Stimulated activated CD8-positive, alpha-beta memory T cell treated with anti-CD3 and anti-CD28 coated beads, Interleukin-2, amount 100 ng/mL, for 48 hours (primary cell): ENCODE measurements at regions not wholly inside any gene's neighbourhood (a gene's known extent, or its start where the extent isn't known, plus 50 kb on each side); places are given as distances from the start of the nearest gene placed in this dataset.

Experiments used
- DNase-seq, 2 donors: peaks; one replicate each; pipeline ENCODE4 v3.0.0-alpha.2; 2020; ENCODE audit warnings: low read depth in 2 of 2

DNA sequence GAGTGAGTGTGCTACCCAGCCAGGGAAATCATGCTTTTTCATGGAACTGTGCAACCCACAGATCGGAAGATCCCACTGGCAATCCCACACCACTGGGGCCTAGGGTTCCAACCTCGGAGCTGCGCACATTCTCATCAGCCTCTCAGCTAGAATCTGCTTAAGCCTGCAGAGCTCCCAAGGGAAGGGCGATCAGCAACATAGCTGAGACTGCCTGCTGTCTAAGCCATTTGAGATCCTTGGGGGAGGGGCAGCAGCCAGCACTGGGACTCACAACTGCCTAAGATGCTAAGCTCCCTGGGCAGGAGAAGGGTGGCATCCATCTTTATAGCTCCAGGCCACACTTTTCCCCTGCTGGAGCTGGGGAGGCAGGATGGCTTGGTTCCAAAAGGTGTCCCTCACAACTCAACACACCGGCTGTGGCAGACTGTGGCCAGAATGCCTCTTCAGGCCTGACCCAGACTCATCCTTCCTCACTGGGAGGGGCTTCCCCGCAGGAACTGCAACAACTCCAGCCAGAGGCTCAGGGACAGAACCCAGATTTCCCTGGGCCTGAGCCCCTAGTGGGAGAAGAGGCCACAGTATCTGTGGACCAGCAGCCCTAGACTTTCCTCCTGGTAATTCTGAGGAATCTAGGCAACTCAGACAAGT lies 1133.3 kb upstream of the PIK3C3 start:
- no peak for DNase-seq

GRCh38 chr18:40812981-40813515 lies 1142.0 kb upstream of the PIK3C3 start:
- no peak for DNase-seq

GRCh38 chr18:40810372-40810771 lies 1144.7 kb upstream of the PIK3C3 start:
- no peak for DNase-seq

- no peak for DNase-seq
These were observed 1165.7 kb upstream of the PIK3C3 start for GRCh38 chr18:40789286-40789685.

- DNase-seq, result no peak
These were observed 1172.4 kb upstream of the PIK3C3 start for GRCh38 chr18:40782453-40783130.

DNA sequence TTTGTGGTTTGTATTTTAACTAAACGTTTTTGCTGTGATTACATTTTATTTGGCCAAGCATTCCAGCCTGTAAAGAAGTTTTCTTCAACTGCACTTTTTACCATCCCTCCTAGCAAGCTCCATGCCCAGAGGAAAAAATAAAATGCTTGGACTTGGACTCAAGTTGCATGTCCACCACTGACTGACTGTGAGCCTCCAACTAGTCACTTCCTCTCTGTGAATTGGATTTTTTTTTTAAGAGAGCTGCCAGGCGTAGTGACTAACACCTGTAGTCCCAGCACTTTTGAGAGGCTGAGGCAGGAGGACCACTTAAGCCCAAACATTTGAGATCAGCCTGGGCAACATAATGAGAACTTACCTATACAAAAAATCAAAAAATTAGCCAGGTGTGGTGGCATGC lies 1185.2 kb upstream of the PIK3C3 start:
- DNase-seq, result no peak

DNA sequence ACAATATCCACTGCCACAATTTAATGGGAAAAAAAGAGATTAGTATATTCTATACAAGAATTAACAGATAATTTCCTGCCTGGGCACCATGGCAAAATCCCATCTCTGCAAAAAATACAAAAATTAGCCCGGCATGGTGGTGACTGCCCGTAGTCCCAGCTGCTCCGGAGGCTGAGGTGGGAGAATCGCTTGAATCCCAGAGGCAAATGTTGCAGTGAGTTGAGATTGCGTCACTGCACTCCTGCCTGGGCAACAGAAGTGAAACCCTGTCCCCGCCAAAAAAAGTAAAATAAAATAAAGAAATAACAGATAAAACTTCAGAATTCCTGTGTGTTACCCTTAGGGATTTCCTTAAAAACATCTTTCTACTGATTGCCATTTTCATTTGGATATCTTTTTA lies 1194.8 kb upstream of the PIK3C3 start:
- DNase-seq, result no peak

DNA sequence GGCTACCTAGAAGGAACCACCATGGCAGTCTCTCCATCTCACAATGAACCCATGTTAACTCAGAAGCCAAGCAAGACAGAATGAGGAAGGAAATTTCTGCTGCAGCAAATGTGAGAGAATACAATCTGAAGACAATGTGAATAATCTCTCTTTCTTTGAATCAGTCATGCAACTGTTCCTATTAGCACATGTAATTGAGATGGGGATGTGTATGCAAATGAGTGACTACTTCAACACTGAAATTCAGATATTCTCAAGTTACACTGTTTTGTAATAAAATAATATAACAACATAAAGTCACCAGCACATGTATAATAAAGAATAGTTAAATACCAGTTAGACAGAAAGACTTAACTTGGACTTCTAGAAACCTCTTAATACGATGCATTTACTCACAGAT lies 1200.6 kb upstream of the PIK3C3 start:
- DNase-seq, result no peak

GRCh38 chr18:40752316-40752715 lies 1202.7 kb upstream of the PIK3C3 start:
- no peak for DNase-seq

DNA sequence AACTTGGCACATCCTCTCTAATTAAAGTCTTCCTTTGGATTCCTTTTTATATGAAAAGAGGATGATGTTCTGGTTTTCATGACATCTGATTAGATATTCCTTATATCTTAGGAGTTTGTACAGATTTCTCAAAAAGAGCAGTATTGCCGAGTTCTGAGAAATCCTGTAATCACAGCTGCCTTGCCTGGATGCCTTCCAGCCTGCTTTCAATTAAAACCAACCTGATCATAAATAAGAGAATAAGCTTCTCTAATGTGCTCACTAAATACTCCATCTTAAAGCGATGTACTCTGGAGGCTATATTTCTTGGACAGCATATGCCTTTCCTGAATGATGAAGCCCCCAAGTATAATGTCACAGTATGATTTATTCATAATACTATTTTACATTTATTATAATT lies 1203.8 kb upstream of the PIK3C3 start:
- DNase-seq, result no peak

GRCh38 chr18:40739029-40739428 lies 1216.0 kb upstream of the PIK3C3 start:
- DNase-seq, result no peak

GRCh38 chr18:40738321-40738880 lies 1216.6 kb upstream of the PIK3C3 start:
- DNase-seq, result no peak

DNA sequence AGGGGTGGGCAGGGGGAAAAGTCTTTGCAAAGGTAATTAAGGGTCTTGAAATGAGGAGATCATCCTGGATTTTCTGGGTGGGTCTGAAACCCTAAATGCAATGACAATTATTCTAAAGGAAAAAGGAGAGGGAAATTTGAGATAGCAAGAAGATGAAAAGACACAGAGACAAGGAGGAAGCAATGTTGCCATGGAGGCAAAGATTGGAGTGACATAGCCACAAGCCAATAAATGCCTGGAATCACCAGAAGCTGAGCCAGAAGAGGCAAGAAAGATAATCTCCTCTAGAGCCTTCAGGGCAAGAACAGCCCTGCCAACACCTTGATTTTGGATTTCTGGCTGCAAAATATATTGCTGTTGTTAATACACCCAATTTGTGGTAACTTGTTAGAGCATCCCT lies 1246.3 kb upstream of the PIK3C3 start:
- no peak for DNase-seq

- no peak for DNase-seq
These were observed 1247.2 kb upstream of the PIK3C3 start for GRCh38 chr18:40707797-40708196.

DNA sequence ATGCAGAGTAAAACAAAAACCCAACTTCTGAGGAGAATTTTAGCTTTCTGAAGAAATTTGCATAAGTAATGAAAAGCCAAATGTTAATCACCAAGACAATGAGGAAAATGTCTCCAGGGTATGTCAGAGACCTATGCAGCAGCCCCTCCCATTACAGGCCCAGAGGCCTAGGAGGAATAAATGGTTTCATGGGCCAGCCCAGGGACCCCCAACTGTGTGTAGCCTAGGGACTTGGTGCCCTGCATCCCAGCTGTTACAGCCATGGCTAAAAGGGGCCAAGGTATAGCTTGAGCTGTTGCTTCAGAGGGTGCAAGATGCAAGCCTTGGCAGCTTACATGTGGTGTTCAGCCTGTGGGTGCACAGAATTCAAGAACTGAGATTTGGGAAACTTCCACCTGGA lies 1256.9 kb upstream of the PIK3C3 start:
- no peak for DNase-seq

GRCh38 chr18:40695526-40695925 lies 1259.5 kb upstream of the PIK3C3 start:
- DNase-seq, result no peak

DNA sequence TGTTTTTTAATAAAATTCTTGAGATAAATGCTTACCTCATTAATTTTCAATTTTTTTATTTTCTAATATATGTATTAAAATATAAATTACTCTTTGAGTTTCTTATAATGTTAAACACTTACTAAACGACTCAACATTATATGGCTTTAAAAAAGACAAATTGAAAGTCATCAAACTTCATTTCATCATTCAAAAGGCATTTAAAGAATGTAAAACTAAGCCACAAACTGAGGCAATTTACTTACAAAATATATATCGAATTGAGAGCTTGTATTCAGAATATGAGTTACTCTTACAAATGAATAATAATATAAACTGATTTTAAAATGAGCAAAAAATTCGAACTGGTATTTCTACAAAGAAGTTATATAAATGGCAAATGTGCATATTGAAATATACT lies 1262.2 kb upstream of the PIK3C3 start:
- DNase-seq, result no peak

GRCh38 chr18:40690062-40690461 lies 1265.0 kb upstream of the PIK3C3 start:
- DNase-seq, result no peak

DNA sequence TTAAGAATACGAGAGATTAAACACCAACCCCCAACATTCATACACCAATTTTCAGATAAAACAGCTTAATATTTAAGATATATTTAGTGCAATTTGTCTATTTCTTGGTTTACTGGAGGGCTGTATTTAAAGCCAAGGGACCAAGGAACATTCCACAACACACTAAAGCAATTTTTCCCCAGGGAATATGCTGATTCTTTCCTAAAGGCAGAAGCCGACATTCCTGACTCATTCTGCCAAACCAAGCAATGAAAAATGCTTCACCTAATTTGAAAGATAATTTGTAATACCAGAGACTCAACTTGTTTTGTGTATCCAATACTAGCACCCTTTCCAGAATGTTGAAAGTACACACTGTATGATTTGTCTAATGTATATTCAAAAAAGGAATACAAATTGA lies 1267.6 kb upstream of the PIK3C3 start:
- DNase-seq, result no peak

DNA sequence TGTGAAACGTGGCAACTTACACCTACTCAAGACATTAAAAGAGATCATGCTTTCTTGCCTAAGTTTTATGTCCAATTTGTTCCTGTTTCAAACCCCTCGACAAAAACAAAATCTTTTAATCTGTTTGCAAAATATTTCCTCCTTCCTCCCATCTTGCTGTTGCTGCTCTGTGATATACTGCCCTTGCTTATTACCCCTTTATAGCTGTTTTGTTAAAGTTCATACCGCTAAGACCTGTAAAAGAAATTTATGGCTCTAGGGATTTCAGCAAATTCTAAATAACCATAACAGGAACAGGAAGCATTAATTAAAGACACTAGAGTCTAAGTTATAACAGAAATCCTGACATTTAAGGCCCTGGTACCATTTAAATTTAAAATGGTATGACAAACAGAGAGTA lies 1268.2 kb upstream of the PIK3C3 start:
- no peak for DNase-seq

DNA sequence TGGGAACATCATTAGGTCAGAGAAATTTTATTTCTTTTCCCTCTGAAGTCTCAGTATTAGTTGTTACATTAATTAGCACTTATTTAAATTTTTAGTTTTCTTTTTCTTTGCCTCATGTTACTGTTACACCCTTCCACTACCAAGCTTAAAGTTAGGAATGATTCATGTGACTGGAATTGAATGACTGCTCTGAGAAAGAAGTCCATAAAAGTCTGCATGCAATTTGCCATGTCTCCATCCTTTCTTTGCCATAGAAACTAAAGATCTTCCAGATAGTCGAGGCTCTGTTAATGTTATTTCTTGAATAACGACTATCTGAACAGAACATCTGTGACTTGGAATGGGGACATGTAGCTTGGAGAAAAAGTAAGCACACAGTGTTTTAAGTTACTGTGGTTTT lies 1269.8 kb upstream of the PIK3C3 start:
- no peak for DNase-seq

GRCh38 chr18:40678318-40678717 lies 1276.7 kb upstream of the PIK3C3 start:
- DNase-seq, result no peak

GRCh38 chr18:40676668-40677067 lies 1278.4 kb upstream of the PIK3C3 start:
- DNase-seq, result no peak
